Endothelial cell of umbilical vein (primary cell): ENCODE measurements at regions not wholly inside any gene's neighbourhood (a gene's known extent, or its start where the extent isn't known, plus 50 kb on each side); places are given as distances from the start of the nearest gene placed in this dataset.

ENCODE experiments used
- BruUV-seq: library from RNA; stranded (reverse); fragments of 400-500 nt; replicated peaks from 2 replicates; lab custom pipeline; 2021; lab: Mats Ljungman, UMichigan
- CTCF ChIA-PET: fragments of 300-600, 350-600 bp; sonication (Branson Sonifier 250); formaldehyde crosslinking; loops from one replicate; lab custom pipeline; 2021; ENCODE audit warnings: antibody characterized with exemption, inconsistent platforms; lab: Charles Lee
- POLR2A ChIA-PET: fragments of 300-600, 350-600 bp; sonication (Branson Sonifier 250); formaldehyde crosslinking; loops from one replicate; lab custom pipeline; 2021; ENCODE audit warnings: antibody characterized with exemption, inconsistent platforms; lab: Charles Lee
- DNase-seq: peaks from one replicate; pipeline ENCODE4 v3.0.0-alpha.2; 2011; ENCODE audit warnings: low read depth, low spot score
- FAIRE-seq: peaks from 2 replicates; lab custom pipeline; 2011; peaks lifted over from hg19 to GRCh38; lab: Jason Lieb, UNC
- H2AFZ ChIP-seq: 2 replicates; pipeline ENCODE4 v1.6.0; 2012; ENCODE audit warnings: low read depth, low read length, control low read depth, inconsistent platforms
- H3K27ac ChIP-seq: 2 replicates; pipeline ENCODE4 v1.5.1; 2011; ENCODE audit warnings: low read depth, mild to moderate bottlenecking, control low read depth, low read length, moderate library complexity; ENCODE audit not compliant: insufficient read depth
- H3K27me3 ChIP-seq, 2 experiments: 2 replicates each; pipeline versions ENCODE4 v1.6.0 to v1.6.1; 2011; ENCODE audit warnings: low read length in 2 of 2, mixed read lengths in 1 of 2; ENCODE audit not compliant: control insufficient read depth in 2 of 2, insufficient read depth in 2 of 2
- H3K36me3 ChIP-seq, 2 experiments: 2 replicates in 1 of 2; 3 replicates in 1 of 2; pipeline ENCODE4 v1.5.1; 2011; ENCODE audit warnings: low read length in 2 of 2, mild to moderate bottlenecking in 1 of 2, moderate library complexity in 1 of 2; ENCODE audit not compliant: control insufficient read depth in 2 of 2, insufficient read depth in 2 of 2; ENCODE audit errors: extremely low read depth in 1 of 2
- H3K4me1 ChIP-seq: 3 replicates; pipeline ENCODE4 v1.5.1; 2011; ENCODE audit warnings: mild to moderate bottlenecking, low read length; ENCODE audit not compliant: control insufficient read depth, insufficient read depth; ENCODE audit errors: extremely low read depth
- H3K4me2 ChIP-seq: 2 replicates; pipeline ENCODE4 v1.6.1; 2011; ENCODE audit warnings: low read length, control low read depth, mixed read lengths; ENCODE audit not compliant: insufficient read depth
- H3K4me3 ChIP-seq, 3 experiments: fragments of 200-600 bp in 1 of 3; sonication (generic), shearing (Covaris generic) in 1 of 3; replicated peaks in 1 of 3; 2 replicates each; pipeline ENCODE4 v1.5.1; 2011 to 2016; ENCODE audit warnings: control low read depth in 3 of 3, low read length in 3 of 3, mild to moderate bottlenecking in 2 of 3, inconsistent platforms in 1 of 3, low read depth in 1 of 3, moderate library complexity in 1 of 3; ENCODE audit not compliant: insufficient read depth in 1 of 3
- H3K79me2 ChIP-seq: 2 replicates; pipeline ENCODE4 v1.6.0; 2012; ENCODE audit warnings: low read length, inconsistent platforms; ENCODE audit not compliant: control insufficient read depth, insufficient read depth
- H3K9ac ChIP-seq: replicated peaks from 2 replicates; pipeline ENCODE3; 2011; ENCODE audit warnings: low read length, control low read depth; ENCODE audit not compliant: insufficient read depth; ENCODE audit errors: extremely low read depth
- H3K9me1 ChIP-seq: replicated peaks from 3 replicates; pipeline ENCODE4 v1.6.0; 2011; ENCODE audit warnings: mild to moderate bottlenecking, low read length; ENCODE audit not compliant: control insufficient read depth, insufficient read depth; ENCODE audit errors: extremely low read depth
- H3K9me3 ChIP-seq: replicated peaks from 2 replicates; pipeline ENCODE4 v1.5.1; 2012; ENCODE audit warnings: low read length, inconsistent platforms; ENCODE audit not compliant: control insufficient read depth, insufficient read depth
- H4K20me1 ChIP-seq: replicated peaks from 2 replicates; pipeline ENCODE3; 2011; ENCODE audit warnings: mild to moderate bottlenecking, low read length; ENCODE audit not compliant: control insufficient read depth, insufficient read depth; ENCODE audit errors: extremely low read depth
- CTCF ChIP-seq, 2 donors: IDR thresholded peaks; 1 replicate in 1 of 2; 2 replicates in 1 of 2; pipeline ENCODE4 v1.5.1; 2011; ENCODE audit warnings: low read length in 2 of 2, mild to moderate bottlenecking in 2 of 2, moderate library complexity in 2 of 2, control low read depth in 1 of 2, inconsistent platforms in 1 of 2, low read depth in 1 of 2; ENCODE audit not compliant: insufficient read depth in 1 of 2; ENCODE audit errors: extremely low read depth in 1 of 2
- EZH2 ChIP-seq: IDR thresholded peaks from 2 replicates; pipeline ENCODE4 v1.6.1; 2012; ENCODE audit warnings: borderline replicate concordance, low read depth, mild to moderate bottlenecking, moderate library complexity, low read length, inconsistent platforms; ENCODE audit not compliant: severe bottlenecking
- FOS ChIP-seq: IDR thresholded peaks from 2 replicates; pipeline ENCODE4 v1.6.1; 2011; ENCODE audit warnings: mild to moderate bottlenecking, low read length, moderate library complexity, borderline replicate concordance; ENCODE audit not compliant: insufficient read depth
- GATA2 ChIP-seq: IDR thresholded peaks from 2 replicates; pipeline ENCODE4 v1.7.0; 2011; ENCODE audit warnings: low read depth, mild to moderate bottlenecking, moderate library complexity, mixed read lengths, low read length; ENCODE audit not compliant: insufficient read length, insufficient read depth
- JUN ChIP-seq: IDR thresholded peaks from 2 replicates; pipeline ENCODE4 v1.6.1; 2011; ENCODE audit warnings: borderline replicate concordance, low read depth; ENCODE audit not compliant: insufficient read length, insufficient read depth
- MAX ChIP-seq: IDR thresholded peaks from 2 replicates; pipeline ENCODE4 v1.6.1; 2011; ENCODE audit not compliant: insufficient read depth, insufficient read length
- MYC ChIP-seq: IDR thresholded peaks from one replicate; pipeline ENCODE4 v1.6.1; 2011; ENCODE audit warnings: mild to moderate bottlenecking, low read depth, low read length
- POLR2A ChIP-seq: IDR thresholded peaks from 2 replicates; pipeline ENCODE4 v1.6.1; 2012; ENCODE audit warnings: low read depth, mild to moderate bottlenecking, control low read depth, low read length
- POLR2AphosphoS5 ChIP-seq: IDR thresholded peaks from 2 replicates; pipeline ENCODE4 v1.6.1; 2012; ENCODE audit warnings: low read depth, mild to moderate bottlenecking, control low read depth, low read length, moderate library complexity; ENCODE audit not compliant: insufficient read depth
- dilution Hi-C: fragments of 300-500 bp; cut with MboI; formaldehyde crosslinking; loops from one replicate; pipeline ENCODE4 v1.15.0; 2019; ENCODE audit warnings: low sequenced_read_pairs; ENCODE audit not compliant: extremely low pct_ligation_motif_present
- intact Hi-C: fragments of 100-400 bp; cut with micrococcal nuclease; formaldehyde crosslinking; loops from one replicate; pipeline ENCODE4 v1.10.0; 2022

- Histone ChIP-seq H3K4me2 (no peak overlapping the region), H3K9me3 (no peaks in the 10 kb centered on the region), H3K9me1 (no peaks in the 10 kb centered on the region), H3K4me3 (no peak overlapping the region), H2AFZ (no peak overlapping the region), H4K20me1 (no peaks in the 10 kb centered on the region), H3K27ac (no peak overlapping the region), H3K9ac (no peak overlapping the region), H3K36me3 (no peaks in the 10 kb centered on the region), H3K27me3 (no peaks in the 10 kb centered on the region), H3K4me1 (no peaks in the 10 kb centered on the region), H3K79me2 (no peaks in the 10 kb centered on the region)
- FAIRE-seq, result no peak
- intact Hi-C loops (no loop called here), dilution Hi-C loops (no loop called here)
- TF ChIP-seq MAX (no peak), MYC (no peak), CTCF (IDR thresholded peaks at IDR 0.05; ENCODE audit: extremely low read depth in 1 of 2, insufficient read depth in 1 of 2, low read depth in 1 of 2, low read length in 2 of 2) (no peak), POLR2A (no peak), POLR2AphosphoS5 (no peak), JUN (no peak), GATA2 (no peak), FOS (no peak), EZH2 (no peak)
- DNase-seq, result no peak
- POLR2A ChIA-PET, result no interaction called here
- CTCF ChIA-PET, result no interaction called here
- BruUV-seq, result no TSS peak
These were observed 112.8 kb upstream of the KCND2 start for GRCh38 chr7:120160166-120160565.
